Panc1 (cell line): ENCODE measurements at regions not wholly inside any gene's neighbourhood (a gene's known extent, or its start where the extent isn't known, plus 50 kb on each side); places are given as distances from the start of the nearest gene placed in this dataset.

Experiments used
- CTCF ChIP-seq: fragments of 450-650 bp; IDR thresholded peaks from 2 replicates; pipeline ENCODE4 v1.5.1; 2017; ENCODE audit warnings: mild to moderate bottlenecking
- POLR2AphosphoS5 ChIP-seq: IDR thresholded peaks from 2 replicates; pipeline ENCODE4 v1.6.1; 2012; ENCODE audit warnings: mild to moderate bottlenecking, low read depth, low read length, moderate library complexity
- REST ChIP-seq, 2 experiments: IDR thresholded peaks; 2 replicates each; pipeline ENCODE4 v1.6.1; 2011 to 2012; ENCODE audit warnings: low read depth in 2 of 2, control low read depth in 1 of 2, low read length in 1 of 2, mild to moderate bottlenecking in 1 of 2, moderate library complexity in 1 of 2; ENCODE audit not compliant: insufficient read depth in 1 of 2
- SIN3A ChIP-seq: IDR thresholded peaks from 2 replicates; pipeline ENCODE4 v1.6.1; 2012; ENCODE audit warnings: low read depth, mild to moderate bottlenecking, low read length, moderate library complexity, borderline replicate concordance; ENCODE audit not compliant: insufficient read depth
- TCF7L2 ChIP-seq: IDR thresholded peaks from 2 replicates; pipeline ENCODE4 v1.6.1; 2011; ENCODE audit warnings: mild to moderate bottlenecking, low read depth, low read length, inconsistent platforms

- TF ChIP-seq POLR2AphosphoS5, result no peak
- TF ChIP-seq CTCF, result no peak
- no peak for TF ChIP-seq REST (IDR thresholded peaks at IDR 0.05; ENCODE audit: insufficient read depth in 1 of 2, low read depth in 2 of 2, low read length in 1 of 2)
- TF ChIP-seq TCF7L2, result no peak
- no peak for TF ChIP-seq SIN3A
Observed at GRCh38 chr11:87423161-87423560, 385.4 kb downstream of the TMEM135 start.
